Heart right ventricle (tissue), 16 donors: ENCODE measurements at regions not wholly inside any gene's neighbourhood (a gene's known extent, or its start where the extent isn't known, plus 50 kb on each side); places are given as distances from the start of the nearest gene placed in this dataset.

Experiments used
- ATAC-seq, 8 donors: fragments of 200-7000 bp; cut with Tn5 transposase; one replicate each; pipeline ENCODE4 v1.9.1; 2020; ENCODE audit warnings: mild to moderate bottlenecking in 8 of 8, moderate library complexity in 8 of 8, moderate number of reproducible peaks in 1 of 8
- DNase-seq, 2 donors: peaks; one replicate each; pipeline ENCODE4 v3.0.0-alpha.2; 2020
- H3K27ac ChIP-seq, 10 donors: fragments of 200-600 bp; sonication (generic) in 2 of 10; one replicate each; pipeline versions ENCODE4 v1.5.0 to v1.8.0; 2020 to 2022; ENCODE audit warnings: mild to moderate bottlenecking in 3 of 10
- H3K27me3 ChIP-seq, 7 donors: fragments of 200-600 bp; one replicate each; pipeline ENCODE4 v1.8.0; 2021 to 2022; ENCODE audit warnings: mild to moderate bottlenecking in 2 of 7
- H3K36me3 ChIP-seq, 9 donors: fragments of 200-600 bp; sonication (generic) in 1 of 9; one replicate each; pipeline versions ENCODE4 v1.5.0 to v1.8.0; 2020 to 2022; ENCODE audit warnings: mild to moderate bottlenecking in 2 of 9
- H3K4me1 ChIP-seq, 9 donors: fragments of 200-600 bp; sonication (generic) in 1 of 9; one replicate each; pipeline versions ENCODE4 v1.5.0 to v1.8.0; 2020 to 2022; ENCODE audit warnings: mild to moderate bottlenecking in 4 of 9
- H3K4me3 ChIP-seq, 10 donors: fragments of 200-600 bp; sonication (generic) in 2 of 10; one replicate each; pipeline versions ENCODE4 v1.5.0 to v1.8.0; 2020 to 2022; ENCODE audit warnings: mild to moderate bottlenecking in 7 of 10, moderate library complexity in 2 of 10
- H3K9me3 ChIP-seq, 11 donors: fragments of 200-600 bp in 10 of 11; sonication (generic) in 2 of 11; one replicate each; pipeline versions ENCODE4 v1.5.0 to v1.8.0; 2013 to 2022; ENCODE audit warnings: mild to moderate bottlenecking in 2 of 11, control low read depth in 1 of 11, moderate library complexity in 1 of 11
- CTCF ChIP-seq, 9 donors: fragments of 200-600 bp; sonication (generic) in 2 of 9; IDR thresholded peaks; one replicate each; pipeline versions ENCODE4 v1.5.0 to v1.8.0; 2021 to 2022; ENCODE audit warnings: antibody characterized with exemption in 9 of 9, mild to moderate bottlenecking in 5 of 9, moderate library complexity in 1 of 9
- WGBS, 2 donors: extraction: QIAGEN DNeasy Blood & Tissue Kit; methylation state at CpG; one replicate each; pipeline ENCODE4 v1.1.7; 2013; ENCODE audit warnings: inconsistent platforms in 1 of 2; 5-methylcytosine and 5-hydroxymethylcytosine counted together
- intact Hi-C, 10 donors: fragments of 100-400 bp; cut with DNase I; formaldehyde crosslinking; loops; one replicate each; pipeline versions ENCODE4 v1.11.1 to v1.14.2; 2022
- donor health status: Arrhythmogenic right ventricular cardiomyopathy.
- donor health status: ischemic (EF 13 %, LVEDD 7.1; RV severe dilation, severe dysfunction).
- donor health status: healthy with polysubstance abuse.
- donor health status: DM: no; HTN: yes; CAD: no.
- donor health status: DM: no; HTN: no; CAD: no.
- donor health status: ischemic (EF 25% LVEDD 6.9; RV normal size, moderate dysfunction).
- donor health status: ischemic (EF 25% LVEDD 5.7; RV mildly dilated, moderate dysfunction).
- donor health status: healthy.
- donor health status: DM: yes; HTN: yes; CAD: no.
- donor health status: Ischemic cardiomyopathy.
- donor health status: ischemic (EF 35%, LVEDD 5.7; RV mildly dilated, moderate dysfunction).
- donor health status: nonischemic (EF 11% LVEDD 7.7; RV severe dilation, severe dysfunction).
- donor health status: DM: yes; HTN: yes; CAD: no.
- donor health status: PGD.
- donor health status: ischemic (EF 29% LVEDD 5.4; RV normal size, mild dysfunction).
- donor health status: nonischemic (EF 23%, LVEDD 6.1; RV moderate dilation, normal function).

- Histone ChIP-seq H3K4me1 (no peaks in the 10 kb centered on the region), H3K4me3 (no peak overlapping the region), H3K27me3 (peaks cover 0 to 12% (median 0%) of the 10 kb centered on the region in 7 donors), H3K27ac (no peak overlapping the region), H3K36me3 (no peaks in the 10 kb centered on the region), H3K9me3 (peaks cover 0 to 27% (median 13%) of the 10 kb centered on the region in 11 donors)
- ATAC-seq, result no peak
- no peak for TF ChIP-seq CTCF (IDR thresholded peaks at IDR 0.05)
- WGBS, 2 donors, result 84 to 94% methylated on average over 2 of the region's 2 CpGs
- no peak for DNase-seq
- intact Hi-C loops, result no loop called here
Observed at GRCh38 chr2:65669574-65669973, 237.2 kb upstream of the SPRED2 start.

- ATAC-seq, result no peak
- H3K4me3 ChIP-seq, result no peak overlapping the region
- H3K27me3 ChIP-seq, result peaks cover 0 to 12% (median 0%) of the 10 kb centered on the region in 7 donors
- no peaks in the 10 kb centered on the region for H3K4me1 ChIP-seq
- H3K9me3 ChIP-seq, result peaks cover 0 to 22% (median 13%) of the 10 kb centered on the region in 11 donors
- no peaks in the 10 kb centered on the region for H3K36me3 ChIP-seq
- no peak overlapping the region for H3K27ac ChIP-seq
- no peak for DNase-seq
- intact Hi-C loops, result no loop called here
- no peak for TF ChIP-seq CTCF (IDR thresholded peaks at IDR 0.05)
Observed at GRCh38 chr2:65668744-65669143, 236.3 kb upstream of the SPRED2 start.

GRCh38 chr2:65666156-65666725 lies 233.8 kb upstream of the SPRED2 start:
- Histone ChIP-seq H3K27me3 (peaks cover 0 to 15% (median 0%) of the 10 kb centered on the region in 7 donors), H3K9me3 (peaks cover 0 to 22% (median 13%) of the 10 kb centered on the region in 11 donors), H3K4me3 (no peak overlapping the region), H3K36me3 (no peaks in the 10 kb centered on the region), H3K4me1 (no peaks in the 10 kb centered on the region), H3K27ac (no peak overlapping the region)
- no peak for TF ChIP-seq CTCF (IDR thresholded peaks at IDR 0.05)
- intact Hi-C loops, result no loop called here
- DNase-seq (no peak), ATAC-seq (no peak)
- WGBS, 2 donors, result 85 to 88% methylated on average over 6 of the region's 6 CpGs

- 91 to 93% methylated on average over 2 of the region's 2 CpGs for WGBS, 2 donors
- ATAC-seq, result no peak
Observed at GRCh38 chr2:65664931-65665330, 232.5 kb upstream of the SPRED2 start.

More at GRCh38 chr2:65664931-65665330, 232.5 kb upstream of the SPRED2 start:
- intact Hi-C loops, result no loop called here
- Histone ChIP-seq H3K9me3 (peaks cover 0 to 22% (median 13%) of the 10 kb centered on the region in 11 donors), H3K4me1 (no peaks in the 10 kb centered on the region), H3K4me3 (no peak overlapping the region), H3K27me3 (peaks cover 0 to 15% (median 0%) of the 10 kb centered on the region in 7 donors), H3K36me3 (no peaks in the 10 kb centered on the region), H3K27ac (no peak overlapping the region)
- no peak for DNase-seq
- TF ChIP-seq CTCF (IDR thresholded peaks at IDR 0.05), result no peak
